GM23338 (cell line): ENCODE measurements at regions not wholly inside any gene's neighbourhood (a gene's known extent, or its start where the extent isn't known, plus 50 kb on each side); places are given as distances from the start of the nearest gene placed in this dataset.

Experiments
- ATAC-seq: fragments of 200-7000 bp; cut with Tn5 transposase; 3 replicates; pipeline ENCODE4 v1.9.1; 2020
- DNase-seq: peaks from one replicate; pipeline ENCODE4 v3.0.0-alpha.2; 2015; ENCODE audit warnings: low spot score
- H2AFZ ChIP-seq: fragments of 200-600 bp; sonication (generic); 2 replicates; pipeline ENCODE4 v1.8.0; 2016; ENCODE audit warnings: antibody characterized with exemption, mild to moderate bottlenecking, moderate library complexity
- H3F3A ChIP-seq: fragments of 200-600 bp; sonication (generic); replicated peaks from 2 replicates; pipeline ENCODE4 v1.8.0; 2017; ENCODE audit warnings: antibody characterized with exemption, mixed run types, low read depth
- H3K27ac ChIP-seq: fragments of 200-600 bp; sonication (generic); 2 replicates; pipeline ENCODE4 v1.6.1; 2016; ENCODE audit warnings: low read depth
- H3K27me3 ChIP-seq: fragments of 200-600 bp; sonication (generic); 2 replicates; pipeline ENCODE4 v1.8.0; 2016; ENCODE audit warnings: mild to moderate bottlenecking, mixed run types, moderate library complexity; ENCODE audit not compliant: insufficient read depth
- H3K36me3 ChIP-seq: fragments of 200-600 bp; sonication (generic); 2 replicates; pipeline ENCODE4 v1.8.0; 2016; ENCODE audit warnings: mild to moderate bottlenecking; ENCODE audit not compliant: insufficient read depth
- H3K4me1 ChIP-seq: fragments of 200-600 bp; sonication (generic); 2 replicates; pipeline ENCODE4 v1.8.0; 2016; ENCODE audit warnings: mild to moderate bottlenecking, moderate library complexity; ENCODE audit not compliant: insufficient read depth
- H3K4me2 ChIP-seq: fragments of 200-600 bp; sonication (generic); 2 replicates; pipeline ENCODE4 v1.7.1; 2017; ENCODE audit warnings: mixed run types
- H3K4me3 ChIP-seq: fragments of 200-600 bp; sonication (generic); 2 replicates; pipeline ENCODE4 v1.6.1; 2016; ENCODE audit warnings: mixed run types
- H3K79me2 ChIP-seq: fragments of 200-600 bp; sonication (generic); replicated peaks from 2 replicates; pipeline ENCODE4 v1.8.0; 2017; ENCODE audit warnings: mild to moderate bottlenecking; ENCODE audit not compliant: insufficient read depth
- H3K9me2 ChIP-seq: fragments of 200-600 bp; sonication (generic); 2 replicates; pipeline ENCODE4 v1.8.0; 2017; ENCODE audit not compliant: insufficient read depth
- H4K20me1 ChIP-seq: fragments of 200-600 bp; sonication (generic); replicated peaks from 2 replicates; pipeline ENCODE4 v1.8.0; 2017; ENCODE audit warnings: mild to moderate bottlenecking; ENCODE audit not compliant: insufficient read depth
- H3K27ac Mint-ChIP-seq: 2 replicates; pipeline ENCODE4 v1.8.0; 2020; ENCODE audit warnings: inconsistent platforms, mild to moderate bottlenecking, moderate library complexity, mixed read lengths
- H3K27me3 Mint-ChIP-seq: 3 replicates; pipeline ENCODE4 v1.8.0; 2022; ENCODE audit warnings: low read depth, mild to moderate bottlenecking, moderate library complexity, mixed read lengths, inconsistent platforms; ENCODE audit not compliant: insufficient read depth, poor library complexity
- H3K36me3 Mint-ChIP-seq: 3 replicates; pipeline ENCODE4 v1.8.0; 2021; ENCODE audit warnings: low read depth, mild to moderate bottlenecking, inconsistent platforms, moderate library complexity, mixed read lengths
- H3K4me1 Mint-ChIP-seq: 3 replicates; pipeline ENCODE4 v1.8.0; 2020; ENCODE audit warnings: mild to moderate bottlenecking, inconsistent platforms, mixed read lengths
- H3K4me3 Mint-ChIP-seq: 3 replicates; pipeline ENCODE4 v1.8.0; 2021; ENCODE audit warnings: moderate library complexity, mild to moderate bottlenecking, inconsistent platforms, mixed read lengths
- H3K9me3 Mint-ChIP-seq: 3 replicates; pipeline ENCODE4 v1.8.0; 2020; ENCODE audit warnings: moderate library complexity, mild to moderate bottlenecking, inconsistent platforms, mixed read lengths
- CTCF ChIP-seq, 2 experiments: fragments of 200-600 bp in 1 of 2; sonication (generic) in 1 of 2; conservative IDR thresholded peaks; 2 replicates each; pipeline versions ENCODE4 v1.5.1 to v1.6.1; 2016 to 2017; ENCODE audit warnings: antibody characterized with exemption in 2 of 2, low read depth in 2 of 2, mild to moderate bottlenecking in 2 of 2, moderate library complexity in 1 of 2
- EZH2 ChIP-seq: fragments of 200-600 bp; sonication (generic); IDR thresholded peaks from one replicate; pipeline ENCODE4 v1.8.0; 2017; ENCODE audit warnings: antibody characterized with exemption, mild to moderate bottlenecking, low read depth; ENCODE audit not compliant: unreplicated experiment
- JUNB ChIP-seq: IDR thresholded peaks from one replicate; pipeline ENCODE4 v1.6.1; 2016; ENCODE audit warnings: antibody characterized with exemption; ENCODE audit not compliant: unreplicated experiment
- NANOG ChIP-seq: IDR thresholded peaks from 2 replicates; pipeline ENCODE4 v1.6.1; 2016; ENCODE audit warnings: antibody characterized with exemption, borderline replicate concordance
- REST ChIP-seq: IDR thresholded peaks from one replicate; pipeline ENCODE4 v1.6.1; 2018; ENCODE audit warnings: antibody characterized with exemption; ENCODE audit not compliant: unreplicated experiment
- STAT1 ChIP-seq: IDR thresholded peaks from one replicate; pipeline ENCODE4 v1.6.1; 2016; ENCODE audit warnings: antibody characterized with exemption; ENCODE audit not compliant: unreplicated experiment
- ZNF331 ChIP-seq: fragments of 250-450 bp; sonication (Bioruptor Pico); IDR thresholded peaks from 2 replicates; pipeline ENCODE4 v1.5.0; 2020; ENCODE audit warnings: low read depth, mild to moderate bottlenecking, moderate library complexity
- TF ChIP-seq, protein P1 (sequence below): IDR thresholded peaks from 2 replicates; pipeline ENCODE4 v1.6.1; 2016; ENCODE audit warnings: antibody characterized with exemption

- ATAC-seq = peak; percentile 90
- peaks cover 5% of the 10 kb centered on the region; the same call in 1 of the 2 replicates for H3K36me3 ChIP-seq
- Mint-ChIP-seq H3K36me3 (peaks cover 5% of the 10 kb centered on the region; the same call in 2 of the 3 replicates), H3K4me1 (no peaks in the 10 kb centered on the region), H3K9me3 (peaks cover 24% of the 10 kb centered on the region), H3K27ac (no peak overlapping the region), H3K27me3 (peaks cover 5% of the 10 kb centered on the region), H3K4me3 (peak overlapping the region; percentile 26; the same call in 2 of the 3 replicates)
- no peaks in the 10 kb centered on the region for H3K27me3 ChIP-seq
- peak in 1 of 2 experiments; percentile 41; a peak in 2 of 4 replicates for TF ChIP-seq CTCF (conservative IDR thresholded peaks at IDR 0.05; ENCODE audit: low read depth in 2 of 2)
- TF ChIP-seq STAT1 = no peak
- H4K20me1 ChIP-seq = no peaks in the 10 kb centered on the region
- H3K4me2 ChIP-seq = no peak overlapping the region
- H3K79me2 ChIP-seq = no peaks in the 10 kb centered on the region
- DNase-seq = peak; percentile 25
- no peak overlapping the region for H3K27ac ChIP-seq
- no peaks in the 10 kb centered on the region for H3F3A ChIP-seq
- no peak overlapping the region for H2AFZ ChIP-seq
- H3K4me3 ChIP-seq = no peak overlapping the region
- H3K9me2 ChIP-seq = no peaks in the 10 kb centered on the region
- H3K4me1 ChIP-seq = no peaks in the 10 kb centered on the region
These were observed 90.7 kb upstream of the RAB18 start for GRCh38 chr10:27413387-27413786.

- Mint-ChIP-seq H3K4me1 (no peaks in the 10 kb centered on the region), H3K9me3 (peaks cover 5% of the 10 kb centered on the region; the same call in 1 of the 3 replicates), H3K36me3 (no peaks in the 10 kb centered on the region), H3K4me3 (no peak overlapping the region), H3K27ac (no peak overlapping the region), H3K27me3 (peaks cover 10% of the 10 kb centered on the region)
- Histone ChIP-seq H3K27me3 (no peaks in the 10 kb centered on the region), H2AFZ (no peak overlapping the region), H3K4me1 (no peaks in the 10 kb centered on the region), H3K9me2 (no peaks in the 10 kb centered on the region), H3K4me3 (no peak overlapping the region), H3K4me2 (no peak overlapping the region), H3K27ac (no peak overlapping the region), H4K20me1 (no peaks in the 10 kb centered on the region), H3F3A (no peaks in the 10 kb centered on the region), H3K36me3 (no peaks in the 10 kb centered on the region), H3K79me2 (no peaks in the 10 kb centered on the region)
- no peak for ATAC-seq
- no peak for DNase-seq
- no peak for TF ChIP-seq EZH2
- TF ChIP-seq CTCF (conservative IDR thresholded peaks at IDR 0.05; ENCODE audit: low read depth in 2 of 2) = no peak
- no peak for TF ChIP-seq NANOG
- TF ChIP-seq ZNF331 (CRISPR knock-in tag) = no peak
- TF ChIP-seq REST = no peak
- TF ChIP-seq, protein P1, sequence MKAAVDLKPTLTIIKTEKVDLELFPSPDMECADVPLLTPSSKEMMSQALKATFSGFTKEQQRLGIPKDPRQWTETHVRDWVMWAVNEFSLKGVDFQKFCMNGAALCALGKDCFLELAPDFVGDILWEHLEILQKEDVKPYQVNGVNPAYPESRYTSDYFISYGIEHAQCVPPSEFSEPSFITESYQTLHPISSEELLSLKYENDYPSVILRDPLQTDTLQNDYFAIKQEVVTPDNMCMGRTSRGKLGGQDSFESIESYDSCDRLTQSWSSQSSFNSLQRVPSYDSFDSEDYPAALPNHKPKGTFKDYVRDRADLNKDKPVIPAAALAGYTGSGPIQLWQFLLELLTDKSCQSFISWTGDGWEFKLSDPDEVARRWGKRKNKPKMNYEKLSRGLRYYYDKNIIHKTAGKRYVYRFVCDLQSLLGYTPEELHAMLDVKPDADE = no peak
- no peak for TF ChIP-seq STAT1
- no peak for TF ChIP-seq JUNB
These were observed 94.0 kb upstream of the RAB18 start for GRCh38 chr10:27410153-27410552.
